ENCODE measurements at regions not wholly inside any gene's neighbourhood (a gene's known extent, or its start where the extent isn't known, plus 50 kb on each side); places are given as distances from the start of the nearest gene placed in this dataset. TPM values are rescaled to one million over a fixed set of nuclear protein-coding genes. Genes with fewer than 3 reads are reported as not detected.

GRCh38 chr5:114311281-114311680 is 50.6 kb upstream of the KCNN2 start:
- H3K36me3 ChIP-seq (ENCODE audit: control insufficient read depth in 3 of 3, insufficient read depth in 3 of 3, low read length in 3 of 3): no peaks in the 10 kb centered on the region
- H3K9me3 ChIP-seq (ENCODE audit: control insufficient read depth in 3 of 3, low read length in 3 of 3): no peaks in the 10 kb centered on the region
- no peaks in the 10 kb centered on the region for H3K4me1 ChIP-seq (ENCODE audit: control insufficient read depth in 3 of 3, insufficient read depth in 3 of 3, low read length in 3 of 3)
- no peak overlapping the region for H3K4me3 ChIP-seq (ENCODE audit: low read length in 3 of 3)
- H3K27me3 ChIP-seq (ENCODE audit: control insufficient read depth in 3 of 3, insufficient read depth in 3 of 3, low read length in 3 of 3): no peaks in the 10 kb centered on the region
- H3K27ac ChIP-seq (ENCODE audit: low read depth, low read length): no peak overlapping the region
- H3K9ac ChIP-seq (ENCODE audit: low read depth in 1 of 3, low read length in 3 of 3): no peak overlapping the region

- H3K4me1 ChIP-seq (ENCODE audit: control insufficient read depth in 3 of 3, insufficient read depth in 3 of 3, low read length in 3 of 3): no peaks in the 10 kb centered on the region
- no peaks in the 10 kb centered on the region for H3K36me3 ChIP-seq (ENCODE audit: control insufficient read depth in 3 of 3, insufficient read depth in 3 of 3, low read length in 3 of 3)
- no peak overlapping the region for H3K9ac ChIP-seq (ENCODE audit: low read depth in 1 of 3, low read length in 3 of 3)
- no peak overlapping the region for H3K4me3 ChIP-seq (ENCODE audit: low read length in 3 of 3)
- no peaks in the 10 kb centered on the region for H3K27me3 ChIP-seq (ENCODE audit: control insufficient read depth in 3 of 3, insufficient read depth in 3 of 3, low read length in 3 of 3)
- no peak overlapping the region for H3K27ac ChIP-seq (ENCODE audit: low read depth, low read length)
- H3K9me3 ChIP-seq (ENCODE audit: control insufficient read depth in 3 of 3, low read length in 3 of 3): no peaks in the 10 kb centered on the region
Observed at GRCh38 chr5:114311968-114312367, 49.9 kb upstream of the KCNN2 start.

Small RNA genes in the stretch of these regions (small RNA-seq; reads per million reads assigned to genes)
- not detected for gene RN7SKP89

Measured in skeletal muscle tissue (tissue), 4 donors.